ENCODE measurements at regions not wholly inside any gene's neighbourhood (a gene's known extent, or its start where the extent isn't known, plus 50 kb on each side); places are given as distances from the start of the nearest gene placed in this dataset.

- H3K4me1 ChIP-seq (ENCODE audit: control insufficient read depth in 5 of 5, insufficient read depth in 5 of 5, low read length in 5 of 5): peaks cover 0 to 5% (median 0%) of the 10 kb centered on the region in 5 donors
- no peak overlapping the region for H3K9ac ChIP-seq (ENCODE audit: insufficient read depth in 1 of 2, low read length in 2 of 2)
- H3K9me3 ChIP-seq (ENCODE audit: control insufficient read depth in 4 of 4, insufficient read depth in 3 of 4, low read length in 3 of 4): no peaks in the 10 kb centered on the region
- no peak overlapping the region for H3K4me3 ChIP-seq
- H3K36me3 ChIP-seq (ENCODE audit: control insufficient read depth in 4 of 4, insufficient read depth in 4 of 4, low read length in 4 of 4): no peaks in the 10 kb centered on the region
- no peak for TF ChIP-seq CTCF (IDR thresholded peaks at IDR 0.05; ENCODE audit: control extremely low read depth, extremely low read depth)
- WGBS, 2 donors: 69 to 70% methylated on average over 4 of the region's 4 CpGs
- H3K27me3 ChIP-seq (ENCODE audit: control insufficient read depth in 3 of 3, insufficient read depth in 3 of 3, low read length in 2 of 3): no peaks in the 10 kb centered on the region
- ATAC-seq (ENCODE audit: insufficient read depth, low FRiP score) (no peak), DNase-seq (no peak)
- H3K27ac ChIP-seq (ENCODE audit: low read depth in 1 of 2, low read length in 1 of 2): no peak overlapping the region
Observed at GRCh38 chr6:27158316-27158643, 89.2 kb upstream of the PRSS16 start.

- no peak overlapping the region for H3K27ac ChIP-seq (ENCODE audit: low read depth in 1 of 2, low read length in 1 of 2)
- 90 to 97% methylated on average over 2 of the region's 2 CpGs for WGBS, 2 donors
- DNase-seq (no peak), ATAC-seq (ENCODE audit: insufficient read depth, low FRiP score) (no peak)
- no peaks in the 10 kb centered on the region for H3K36me3 ChIP-seq (ENCODE audit: control insufficient read depth in 4 of 4, insufficient read depth in 4 of 4, low read length in 4 of 4)
- H3K4me3 ChIP-seq: no peak overlapping the region
- no peak for TF ChIP-seq CTCF (IDR thresholded peaks at IDR 0.05; ENCODE audit: control extremely low read depth, extremely low read depth)
- no peaks in the 10 kb centered on the region for H3K9me3 ChIP-seq (ENCODE audit: control insufficient read depth in 4 of 4, insufficient read depth in 3 of 4, low read length in 3 of 4)
- H3K4me1 ChIP-seq (ENCODE audit: control insufficient read depth in 5 of 5, insufficient read depth in 5 of 5, low read length in 5 of 5): peaks cover 0 to 5% (median 0%) of the 10 kb centered on the region in 5 donors
- no peak overlapping the region for H3K9ac ChIP-seq (ENCODE audit: insufficient read depth in 1 of 2, low read length in 2 of 2)
- H3K27me3 ChIP-seq (ENCODE audit: control insufficient read depth in 3 of 3, insufficient read depth in 3 of 3, low read length in 2 of 3): no peaks in the 10 kb centered on the region
Observed at GRCh38 chr6:27159725-27160124, 87.8 kb upstream of the PRSS16 start.

GRCh38 chr6:27161115-27161514 lies 86.4 kb upstream of the PRSS16 start:
- no peaks in the 10 kb centered on the region for H3K27me3 ChIP-seq (ENCODE audit: control insufficient read depth in 3 of 3, insufficient read depth in 3 of 3, low read length in 2 of 3)
- H3K9ac ChIP-seq (ENCODE audit: insufficient read depth in 1 of 2, low read length in 2 of 2): no peak overlapping the region
- peaks cover 0 to 5% (median 0%) of the 10 kb centered on the region in 5 donors for H3K4me1 ChIP-seq (ENCODE audit: control insufficient read depth in 5 of 5, insufficient read depth in 5 of 5, low read length in 5 of 5)
- DNase-seq (no peak), ATAC-seq (ENCODE audit: insufficient read depth, low FRiP score) (no peak)
- no peaks in the 10 kb centered on the region for H3K9me3 ChIP-seq (ENCODE audit: control insufficient read depth in 4 of 4, insufficient read depth in 3 of 4, low read length in 3 of 4)
- no peak overlapping the region for H3K27ac ChIP-seq (ENCODE audit: low read depth in 1 of 2, low read length in 1 of 2)
- no peak for TF ChIP-seq CTCF (IDR thresholded peaks at IDR 0.05; ENCODE audit: control extremely low read depth, extremely low read depth)
- H3K4me3 ChIP-seq: no peak overlapping the region
- no peaks in the 10 kb centered on the region for H3K36me3 ChIP-seq (ENCODE audit: control insufficient read depth in 4 of 4, insufficient read depth in 4 of 4, low read length in 4 of 4)
- 25 to 62% methylated on average over 1 of the region's 1 CpG for WGBS, 2 donors

- no peak overlapping the region for H3K4me3 ChIP-seq
- no peak for TF ChIP-seq CTCF (IDR thresholded peaks at IDR 0.05; ENCODE audit: control extremely low read depth, extremely low read depth)
- 50 to 53% methylated on average over 4 of the region's 4 CpGs for WGBS, 2 donors
- DNase-seq (no peak), ATAC-seq (ENCODE audit: insufficient read depth, low FRiP score) (no peak)
- H3K9me3 ChIP-seq (ENCODE audit: control insufficient read depth in 4 of 4, insufficient read depth in 3 of 4, low read length in 3 of 4): no peaks in the 10 kb centered on the region
- H3K4me1 ChIP-seq (ENCODE audit: control insufficient read depth in 5 of 5, insufficient read depth in 5 of 5, low read length in 5 of 5): peaks cover 0 to 5% (median 0%) of the 10 kb centered on the region in 5 donors
- no peaks in the 10 kb centered on the region for H3K27me3 ChIP-seq (ENCODE audit: control insufficient read depth in 3 of 3, insufficient read depth in 3 of 3, low read length in 2 of 3)
- H3K27ac ChIP-seq (ENCODE audit: low read depth in 1 of 2, low read length in 1 of 2): no peak overlapping the region
- no peak overlapping the region for H3K9ac ChIP-seq (ENCODE audit: insufficient read depth in 1 of 2, low read length in 2 of 2)
- H3K36me3 ChIP-seq (ENCODE audit: control insufficient read depth in 4 of 4, insufficient read depth in 4 of 4, low read length in 4 of 4): no peaks in the 10 kb centered on the region
Observed at GRCh38 chr6:27161603-27161945, 85.9 kb upstream of the PRSS16 start.

Data from lung (tissue), 11 donors.